IPS-18a (cell line): ENCODE measurements at regions not wholly inside any gene's neighbourhood (a gene's known extent, or its start where the extent isn't known, plus 50 kb on each side); places are given as distances from the start of the nearest gene placed in this dataset.

ENCODE experiments used
- H3K27ac ChIP-seq: one replicate; pipeline ENCODE4 v1.5.1; 2013; ENCODE audit warnings: low read length
- H3K27me3 ChIP-seq: one replicate; pipeline ENCODE4 v1.6.1; 2013; ENCODE audit warnings: mild to moderate bottlenecking, low read length; ENCODE audit not compliant: control insufficient read depth, insufficient read depth
- H3K36me3 ChIP-seq: one replicate; pipeline ENCODE4 v1.6.1; 2013; ENCODE audit warnings: low read depth, low read length; ENCODE audit not compliant: control insufficient read depth
- H3K4me1 ChIP-seq: one replicate; pipeline ENCODE4 v1.6.1; 2013; ENCODE audit warnings: low read depth, low read length; ENCODE audit not compliant: control insufficient read depth
- H3K4me3 ChIP-seq: one replicate; pipeline ENCODE4 v1.5.1; 2013; ENCODE audit warnings: low read length
- H3K9ac ChIP-seq: one replicate; pipeline ENCODE4 v1.6.1; 2013; ENCODE audit warnings: mild to moderate bottlenecking, low read length, moderate library complexity
- H3K9me3 ChIP-seq: one replicate; pipeline ENCODE4 v1.6.1; 2013; ENCODE audit warnings: low read depth, low read length; ENCODE audit not compliant: control insufficient read depth

DNA sequence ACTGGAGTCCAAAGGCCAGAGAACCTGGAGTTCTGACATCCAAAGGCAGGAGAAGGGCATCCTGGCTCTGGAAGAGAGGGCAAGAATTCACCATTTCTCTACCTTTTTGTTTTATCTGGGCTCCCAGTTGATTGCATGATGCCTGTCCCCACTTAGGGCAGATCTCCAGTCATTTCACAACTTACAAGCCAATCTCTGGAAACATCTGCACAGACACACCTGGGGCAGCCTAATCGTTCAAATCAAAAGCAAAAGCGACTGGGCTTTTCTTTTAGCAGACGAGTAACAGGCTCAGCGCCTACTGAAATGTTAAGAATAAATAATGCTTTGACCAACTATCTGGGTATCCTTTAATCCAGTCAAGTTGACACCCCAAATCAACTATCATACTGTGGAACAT lies 136.0 kb upstream of the NPY2R start:
- Histone ChIP-seq H3K9ac (no peak overlapping the region), H3K4me1 (no peaks in the 10 kb centered on the region), H3K36me3 (no peaks in the 10 kb centered on the region), H3K27ac (no peak overlapping the region), H3K9me3 (no peaks in the 10 kb centered on the region), H3K4me3 (no peak overlapping the region), H3K27me3 (no peaks in the 10 kb centered on the region)

DNA sequence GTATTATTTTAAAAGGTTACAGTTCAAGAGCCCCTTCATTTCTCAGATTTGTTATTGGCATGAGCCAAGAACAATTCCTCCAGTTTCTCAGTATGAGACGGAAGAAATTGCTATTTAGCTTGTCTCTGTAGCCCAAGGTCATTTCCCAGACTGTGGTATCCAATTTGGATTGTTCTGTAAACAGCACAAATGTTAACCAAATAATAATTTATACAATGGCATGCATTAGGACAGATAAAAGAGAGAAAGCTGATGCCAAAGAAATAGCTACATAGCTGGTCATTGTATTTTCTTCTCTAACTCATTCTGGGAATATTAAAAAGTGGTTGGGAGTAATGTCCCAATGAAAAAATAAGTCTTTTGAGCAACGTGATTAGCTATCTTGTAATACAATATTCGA lies 134.6 kb upstream of the NPY2R start:
- H3K4me1 ChIP-seq, result no peaks in the 10 kb centered on the region
- H3K36me3 ChIP-seq, result no peaks in the 10 kb centered on the region
- H3K27ac ChIP-seq, result no peak overlapping the region
- no peaks in the 10 kb centered on the region for H3K27me3 ChIP-seq
- no peaks in the 10 kb centered on the region for H3K9me3 ChIP-seq
- H3K4me3 ChIP-seq, result no peak overlapping the region
- H3K9ac ChIP-seq, result no peak overlapping the region

DNA sequence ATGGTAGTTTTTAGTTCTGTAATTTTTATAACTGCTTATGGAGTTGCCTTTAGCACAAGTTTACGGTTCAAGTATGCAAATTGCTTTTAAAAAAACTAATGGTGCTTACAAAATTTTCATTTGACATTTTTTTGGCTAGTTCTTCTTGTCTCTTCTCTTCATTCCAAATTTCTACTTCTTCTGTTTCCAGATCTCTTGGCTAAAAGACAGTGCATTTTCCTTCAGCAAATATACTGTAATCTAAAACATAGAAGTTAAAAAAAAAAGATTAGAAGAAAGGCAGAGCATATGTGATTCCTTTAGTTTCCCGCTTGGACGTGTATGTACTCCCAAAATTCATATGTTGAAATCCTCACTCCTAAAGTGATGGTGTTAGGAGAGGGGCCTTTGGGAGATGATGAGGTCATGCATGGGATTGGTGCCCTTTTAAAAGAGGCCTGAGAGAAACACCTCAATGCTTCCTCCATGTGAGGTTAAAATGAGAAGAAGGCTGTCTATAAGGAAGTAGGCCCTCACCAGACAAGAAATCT lies 132.1 kb upstream of the NPY2R start:
- no peaks in the 10 kb centered on the region for H3K36me3 ChIP-seq
- no peak overlapping the region for H3K27ac ChIP-seq
- H3K4me3 ChIP-seq, result no peak overlapping the region
- no peak overlapping the region for H3K9ac ChIP-seq
- H3K27me3 ChIP-seq, result no peaks in the 10 kb centered on the region
- no peaks in the 10 kb centered on the region for H3K9me3 ChIP-seq
- no peaks in the 10 kb centered on the region for H3K4me1 ChIP-seq

DNA sequence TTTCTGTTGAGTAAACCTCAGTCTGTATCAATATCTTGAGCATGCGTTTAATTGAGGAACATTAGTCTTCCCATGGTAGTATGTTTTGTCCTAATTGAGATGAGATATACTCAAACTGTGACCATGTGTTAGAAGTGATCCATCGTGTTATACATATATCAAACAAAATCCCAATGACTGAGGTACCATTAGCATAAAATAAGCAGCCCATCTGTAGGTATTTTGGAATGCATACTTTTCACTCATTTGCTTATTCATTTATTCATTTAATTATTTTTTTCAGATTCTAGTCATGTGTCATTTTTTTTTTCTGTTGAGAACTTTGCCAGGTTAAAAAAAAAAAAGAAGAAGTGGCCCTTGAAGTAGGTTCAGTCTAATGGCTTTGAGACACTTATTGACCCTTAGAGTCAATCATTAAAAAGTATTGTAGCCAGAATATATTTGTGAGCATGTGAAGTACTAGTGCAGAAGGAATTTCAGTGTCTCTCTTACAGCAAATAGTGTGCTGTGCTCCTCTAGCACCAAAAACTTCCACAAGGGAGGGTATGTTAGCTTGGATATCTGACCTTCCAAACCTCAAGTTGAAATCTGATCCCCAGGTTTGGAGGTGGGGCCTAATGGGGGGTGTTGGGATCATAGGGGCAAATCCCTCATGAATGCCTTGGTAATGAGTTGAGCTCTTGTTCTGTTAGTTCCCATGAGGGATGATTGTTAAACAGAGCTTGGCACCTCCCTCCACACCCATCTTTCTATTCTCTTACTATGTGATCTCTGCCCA lies 130.8 kb upstream of the NPY2R start:
- H3K4me1 ChIP-seq, result no peaks in the 10 kb centered on the region
- no peaks in the 10 kb centered on the region for H3K27me3 ChIP-seq
- H3K36me3 ChIP-seq, result no peaks in the 10 kb centered on the region
- no peaks in the 10 kb centered on the region for H3K9me3 ChIP-seq
- no peak overlapping the region for H3K4me3 ChIP-seq
- H3K9ac ChIP-seq, result no peak overlapping the region
- no peak overlapping the region for H3K27ac ChIP-seq

DNA sequence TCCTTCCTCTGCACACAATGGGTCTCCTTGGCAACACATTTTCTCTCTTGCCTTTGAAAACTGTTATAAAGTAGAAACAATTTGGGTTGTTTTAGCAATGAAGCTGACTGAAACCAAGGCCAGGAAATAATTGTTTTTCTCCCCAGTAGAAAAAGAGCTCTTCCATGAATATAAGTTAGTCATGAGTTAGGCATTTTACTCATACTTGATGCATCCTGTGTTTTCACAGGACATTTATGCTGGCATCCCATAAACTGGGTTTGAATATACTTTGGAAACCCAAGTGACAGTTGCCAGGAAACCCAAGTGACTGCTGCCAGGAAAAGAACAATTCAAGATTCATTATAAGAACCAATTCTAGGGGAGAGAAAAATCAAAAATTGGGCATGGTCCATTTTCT lies 128.6 kb upstream of the NPY2R start:
- no peaks in the 10 kb centered on the region for H3K9me3 ChIP-seq
- no peak overlapping the region for H3K4me3 ChIP-seq
- H3K9ac ChIP-seq, result no peak overlapping the region
- H3K4me1 ChIP-seq, result no peaks in the 10 kb centered on the region
- no peaks in the 10 kb centered on the region for H3K36me3 ChIP-seq
- H3K27me3 ChIP-seq, result no peaks in the 10 kb centered on the region
- H3K27ac ChIP-seq, result no peak overlapping the region

DNA sequence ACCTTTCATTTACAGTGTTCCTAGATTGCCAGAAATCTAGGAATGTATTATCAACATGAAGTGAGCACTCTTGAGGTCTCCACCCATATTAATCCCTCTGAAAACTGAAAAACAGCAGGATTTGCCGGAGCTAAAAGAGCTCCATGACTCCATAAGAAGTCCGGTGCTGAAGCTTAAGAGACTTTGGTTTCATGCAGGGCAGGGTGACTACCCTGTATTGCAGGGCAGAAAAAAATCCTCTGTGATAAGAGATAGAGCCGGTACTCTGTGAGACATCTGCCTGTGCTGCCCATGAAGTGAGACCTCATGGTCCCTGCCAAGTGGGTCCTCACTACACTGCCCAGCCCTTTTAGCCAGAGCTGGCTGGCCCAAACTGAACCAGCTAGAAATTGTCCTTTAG lies 127.2 kb upstream of the NPY2R start:
- H3K27me3 ChIP-seq, result no peaks in the 10 kb centered on the region
- H3K27ac ChIP-seq, result no peak overlapping the region
- H3K9ac ChIP-seq, result no peak overlapping the region
- H3K4me1 ChIP-seq, result no peaks in the 10 kb centered on the region
- no peaks in the 10 kb centered on the region for H3K9me3 ChIP-seq
- H3K36me3 ChIP-seq, result no peaks in the 10 kb centered on the region
- no peak overlapping the region for H3K4me3 ChIP-seq

DNA sequence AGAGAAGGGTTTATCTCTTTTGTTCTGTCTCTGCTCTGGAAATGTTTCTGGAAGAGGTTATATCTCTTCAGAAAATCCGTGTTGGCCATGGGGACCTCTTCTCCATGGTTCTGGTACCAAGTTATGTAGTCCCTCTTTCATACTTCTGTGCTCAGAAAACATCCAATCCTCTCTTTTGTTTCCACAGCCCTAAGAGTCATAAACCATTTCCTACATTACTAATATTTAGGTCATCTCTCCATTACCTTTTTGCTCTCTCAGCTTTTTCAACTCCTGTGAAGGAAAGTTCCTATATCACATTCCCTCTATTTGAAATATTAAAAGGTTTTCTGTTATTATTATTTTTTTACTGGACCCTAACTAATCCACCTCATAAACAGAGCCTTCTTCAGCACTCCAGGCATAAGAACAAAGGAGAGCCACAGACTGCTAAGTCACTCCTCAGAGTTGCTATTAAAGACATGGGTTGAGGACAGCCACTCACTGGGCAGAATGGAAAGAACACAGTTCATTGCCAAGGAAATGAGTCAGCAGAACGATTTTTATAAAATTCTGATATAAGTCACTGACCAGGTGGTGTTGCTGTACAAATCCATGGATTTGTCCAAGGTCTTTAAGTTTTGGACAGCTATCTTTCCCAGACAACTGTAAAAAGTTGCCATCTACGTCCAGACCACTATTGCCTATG lies 122.4 kb upstream of the NPY2R start:
- Histone ChIP-seq H3K4me1 (no peaks in the 10 kb centered on the region), H3K4me3 (no peak overlapping the region), H3K36me3 (no peaks in the 10 kb centered on the region), H3K9me3 (no peaks in the 10 kb centered on the region), H3K27me3 (no peaks in the 10 kb centered on the region), H3K9ac (no peak overlapping the region), H3K27ac (no peak overlapping the region)

DNA sequence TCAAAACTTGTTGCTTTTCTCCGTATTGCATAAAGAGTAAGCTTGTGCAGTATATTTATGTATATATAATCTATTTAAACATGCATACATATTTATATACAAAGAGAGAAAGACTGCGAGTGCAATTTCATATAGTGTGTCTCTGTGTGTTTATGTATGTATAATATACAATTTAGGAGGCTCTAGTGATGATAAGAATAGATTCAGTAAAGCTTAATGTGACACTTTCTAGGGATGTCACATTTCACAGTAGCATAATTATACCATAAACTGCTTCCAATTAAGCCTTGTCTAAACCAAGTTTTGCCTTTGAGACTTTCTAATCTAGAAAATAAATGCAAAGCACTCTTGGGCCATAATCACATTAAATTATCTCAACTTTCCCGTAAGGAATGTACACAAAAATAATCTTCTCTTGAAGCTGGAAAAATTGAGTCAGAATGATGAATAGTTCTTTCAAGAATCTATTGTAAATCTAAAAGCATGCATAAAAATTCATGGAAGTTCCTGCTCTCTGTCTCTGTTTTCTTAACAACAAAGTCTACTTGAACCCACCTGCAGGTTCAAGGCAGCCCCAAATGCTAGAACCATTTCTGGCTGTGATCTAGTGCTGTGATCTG lies 114.1 kb upstream of the NPY2R start:
- Histone ChIP-seq H3K9ac (no peak overlapping the region), H3K36me3 (no peaks in the 10 kb centered on the region), H3K27ac (no peak overlapping the region), H3K27me3 (no peaks in the 10 kb centered on the region), H3K4me3 (no peak overlapping the region), H3K9me3 (no peaks in the 10 kb centered on the region), H3K4me1 (no peaks in the 10 kb centered on the region)

DNA sequence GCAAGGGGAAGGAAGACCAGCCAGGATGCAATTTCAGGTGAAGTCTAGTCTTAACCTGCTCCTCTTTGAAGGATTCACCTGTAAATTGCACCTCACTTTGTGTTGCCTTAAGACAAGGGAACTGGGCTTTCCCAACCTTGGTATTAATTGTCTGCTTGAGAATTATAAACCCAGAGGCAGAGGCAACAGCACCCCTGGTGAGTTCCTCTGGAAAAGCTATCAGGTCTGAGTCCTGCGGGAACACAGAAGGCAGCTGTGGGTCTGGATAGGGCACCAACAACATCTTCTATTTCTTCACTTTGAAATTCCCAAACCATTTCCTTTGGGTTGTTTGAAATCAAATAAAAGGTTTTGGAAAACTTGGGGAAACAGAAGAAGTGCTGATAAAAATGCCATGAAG lies 109.2 kb upstream of the NPY2R start:
- H3K9ac ChIP-seq, result no peak overlapping the region
- no peak overlapping the region for H3K4me3 ChIP-seq
- no peaks in the 10 kb centered on the region for H3K36me3 ChIP-seq
- no peak overlapping the region for H3K27ac ChIP-seq
- no peaks in the 10 kb centered on the region for H3K4me1 ChIP-seq
- H3K27me3 ChIP-seq, result no peaks in the 10 kb centered on the region
- H3K9me3 ChIP-seq, result no peaks in the 10 kb centered on the region

DNA sequence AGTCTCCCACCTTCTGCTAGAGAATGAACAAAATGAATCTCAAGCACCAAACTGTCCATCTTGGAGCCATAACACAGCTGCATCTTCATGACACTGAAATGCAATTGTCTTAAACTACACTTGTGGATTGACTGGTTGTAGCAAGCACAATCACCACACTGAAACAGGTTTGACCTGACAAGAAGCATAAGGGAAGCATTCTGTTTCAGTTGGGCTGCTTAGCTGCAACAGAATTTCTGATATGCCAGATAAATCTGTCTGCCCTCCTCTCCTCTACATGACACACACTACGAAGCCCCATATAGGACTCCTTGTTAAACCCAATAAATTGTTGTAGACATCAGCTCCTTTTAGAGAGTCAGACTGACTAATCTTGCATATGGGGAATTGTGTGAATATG lies 101.8 kb upstream of the NPY2R start:
- no peaks in the 10 kb centered on the region for H3K4me1 ChIP-seq
- H3K36me3 ChIP-seq, result no peaks in the 10 kb centered on the region
- no peak overlapping the region for H3K4me3 ChIP-seq
- H3K9me3 ChIP-seq, result no peaks in the 10 kb centered on the region
- H3K27me3 ChIP-seq, result no peaks in the 10 kb centered on the region
- no peak overlapping the region for H3K27ac ChIP-seq
- no peak overlapping the region for H3K9ac ChIP-seq

DNA sequence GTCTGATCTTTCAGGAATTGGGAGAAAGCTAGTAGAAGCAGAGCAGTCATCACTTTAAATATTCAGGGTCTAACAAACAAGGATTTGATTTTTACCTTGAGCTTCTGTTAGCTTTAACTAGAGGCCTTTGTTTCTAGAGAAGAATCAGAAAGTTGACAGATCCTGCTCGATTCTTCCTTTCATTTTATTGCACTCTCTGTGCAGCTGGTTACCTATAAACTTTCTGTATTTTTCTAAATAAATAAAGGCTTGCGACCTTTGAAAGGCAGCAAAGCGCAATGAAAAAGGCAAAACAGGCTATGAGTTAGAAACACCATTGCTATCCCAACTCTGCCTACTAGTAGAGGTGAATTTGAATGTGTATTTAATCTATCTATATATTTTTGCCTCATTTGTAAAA lies 101.4 kb upstream of the NPY2R start:
- no peaks in the 10 kb centered on the region for H3K9me3 ChIP-seq
- H3K36me3 ChIP-seq, result no peaks in the 10 kb centered on the region
- no peak overlapping the region for H3K27ac ChIP-seq
- no peak overlapping the region for H3K4me3 ChIP-seq
- no peaks in the 10 kb centered on the region for H3K27me3 ChIP-seq
- no peak overlapping the region for H3K9ac ChIP-seq
- H3K4me1 ChIP-seq, result no peaks in the 10 kb centered on the region
